A549 (cell line): ENCODE measurements at regions not wholly inside any gene's neighbourhood (a gene's known extent, or its start where the extent isn't known, plus 50 kb on each side); places are given as distances from the start of the nearest gene placed in this dataset.
A peak's percentile ranks its signal among the peaks of the same experiment; 100 is the strongest.

ENCODE experiments used
- ATAC-seq, 2 experiments: fragments of 200-7000 bp in 1 of 2; fragments of >200 bp in 1 of 2; cut with Nextera tagmentation in 1 of 2; cut with Tn5 transposase in 1 of 2; 3 replicates each; pipeline versions ENCODE4 v1.8.0 to v1.9.1; 2018 to 2020; ENCODE audit warnings: mild to moderate bottlenecking in 1 of 2, moderate library complexity in 1 of 2
- CTCF ChIA-PET: fragments of 300-600 bp; sonication (Branson Sonifier 250); formaldehyde crosslinking; extraction: SDS; loops from one replicate; lab custom pipeline; 2021; ENCODE audit warnings: antibody characterized with exemption, inconsistent platforms; lab: Yijun Ruan, JAX
- POLR2A ChIA-PET: fragments of 350-600 bp; formaldehyde crosslinking; extraction: SDS; loops from one replicate; lab custom pipeline; 2021; ENCODE audit warnings: antibody characterized with exemption, inconsistent platforms; lab: Yijun Ruan, JAX
- DNase-seq, 2 experiments: peaks; one replicate each; pipeline versions ENCODE4 v3.0.0 to v3.0.0-alpha.2; 2011 to 2016; ENCODE audit warnings: low read depth in 1 of 2, low spot score in 1 of 2
- FAIRE-seq: peaks from 2 replicates; lab custom pipeline; 2011; peaks lifted over from hg19 to GRCh38; lab: Jason Lieb, UNC
- H3K27ac ChIP-seq, 2 experiments: fragments of >200 bp; sonication (Bioruptor Twin); formaldehyde crosslinking; 3 replicates each; pipeline ENCODE4 v1.5.1; 2016 to 2017
- H3K4me1 ChIP-seq: fragments of >200 bp; sonication (Bioruptor Twin); formaldehyde crosslinking; 3 replicates; pipeline ENCODE4 v1.6.1; 2016
- H3K4me2 ChIP-seq: fragments of >200 bp; sonication (Bioruptor Twin); formaldehyde crosslinking; 3 replicates; pipeline ENCODE4 v1.6.1; 2016
- H3K4me3 ChIP-seq: fragments of >200 bp; sonication (Bioruptor Twin); formaldehyde crosslinking; 3 replicates; pipeline ENCODE4 v1.5.1; 2016
- H3K9me3 ChIP-seq: fragments of >200 bp; sonication (Bioruptor Twin); formaldehyde crosslinking; 3 replicates; pipeline ENCODE4 v1.6.1; 2016
- BHLHE40 ChIP-seq: IDR thresholded peaks from 2 replicates; pipeline ENCODE4 v1.6.1; 2012; ENCODE audit warnings: low read depth, low read length, inconsistent platforms
- CBX8 ChIP-seq: fragments of 200-600 bp; sonication (generic); IDR thresholded peaks from 2 replicates; pipeline ENCODE4 v1.6.1; 2016
- CEBPB ChIP-seq, 2 experiments: fragments of >200 bp in 1 of 2; sonication (Bioruptor Twin) in 1 of 2; formaldehyde crosslinking in 1 of 2; IDR thresholded peaks; 2 replicates each; pipeline ENCODE4 v1.6.1; 2012 to 2016
- E2F6 ChIP-seq: IDR thresholded peaks from 2 replicates; pipeline ENCODE4 v1.6.1; 2012; ENCODE audit warnings: low read depth, borderline replicate concordance
- ESRRA ChIP-seq: fragments of 150-350 bp; IDR thresholded peaks from 2 replicates; pipeline ENCODE4 v1.6.1; 2014; ENCODE audit warnings: mild to moderate bottlenecking, low read length, borderline replicate concordance
- FOSB ChIP-seq: fragments of 250-450 bp; sonication (Bioruptor Pico); IDR thresholded peaks from 2 replicates; pipeline ENCODE4 v1.5.0; 2020; ENCODE audit warnings: mild to moderate bottlenecking, moderate library complexity
- FOSL2 ChIP-seq, 2 experiments: fragments of 450-650 bp in 1 of 2; fragments of >200 bp in 1 of 2; sonication (Bioruptor Twin) in 1 of 2; formaldehyde crosslinking; IDR thresholded peaks; 2 replicates each; pipeline versions ENCODE4 v1.5.0 to v1.6.1; 2016 to 2020; ENCODE audit warnings: mild to moderate bottlenecking in 1 of 2, moderate library complexity in 1 of 2
- HDAC2 ChIP-seq: fragments of 200-600 bp; sonication (generic); IDR thresholded peaks from 2 replicates; pipeline ENCODE4 v1.6.1; 2016
- HOXA7 ChIP-seq: fragments of 250-450 bp; sonication (Bioruptor Pico); IDR thresholded peaks from 2 replicates; pipeline ENCODE4 v1.5.0; 2020; ENCODE audit warnings: mild to moderate bottlenecking, moderate library complexity
- HOXB13 ChIP-seq: fragments of 250-450 bp; sonication (Bioruptor Pico); IDR thresholded peaks from 2 replicates; pipeline ENCODE4 v1.5.0; 2020; ENCODE audit warnings: low read depth, mild to moderate bottlenecking, moderate library complexity
- JUN ChIP-seq, 2 experiments: fragments of >200 bp; sonication (Bioruptor Twin); formaldehyde crosslinking; IDR thresholded peaks; 2 replicates in 1 of 2; 3 replicates in 1 of 2; pipeline ENCODE4 v1.6.1; 2016 to 2017
- NR3C1 ChIP-seq: fragments of >200 bp; sonication (Bioruptor Twin); formaldehyde crosslinking; IDR thresholded peaks from 3 replicates; pipeline ENCODE4 v1.6.1; 2017
- POLR2A ChIP-seq: IDR thresholded peaks from 2 replicates; pipeline ENCODE4 v1.6.1; 2012; ENCODE audit warnings: mild to moderate bottlenecking, low read length
- RFX5 ChIP-seq: fragments of 450-650 bp; IDR thresholded peaks from 2 replicates; pipeline ENCODE4 v1.7.1; 2014; ENCODE audit warnings: antibody characterized with exemption, mild to moderate bottlenecking, moderate library complexity
- SMC3 ChIP-seq: fragments of >200 bp; sonication (Bioruptor Twin); formaldehyde crosslinking; IDR thresholded peaks from 3 replicates; pipeline ENCODE4 v1.6.1; 2018; ENCODE audit warnings: inconsistent platforms
- SREBF2 ChIP-seq: fragments of 450-650 bp; IDR thresholded peaks from 2 replicates; pipeline ENCODE4 v1.6.1; 2014; ENCODE audit warnings: mild to moderate bottlenecking, moderate library complexity
- TFCP2L1 ChIP-seq: fragments of 250-450 bp; sonication (Bioruptor Pico); IDR thresholded peaks from 2 replicates; pipeline ENCODE4 v1.5.0; 2021; ENCODE audit warnings: mild to moderate bottlenecking
- TP53 ChIP-seq: fragments of 250-450 bp; sonication (Bioruptor Pico); IDR thresholded peaks from 2 replicates; pipeline ENCODE4 v1.5.0; 2021; ENCODE audit warnings: mild to moderate bottlenecking, moderate library complexity
- ZFP36 ChIP-seq: fragments of 450-650 bp; IDR thresholded peaks from 2 replicates; pipeline ENCODE4 v1.6.1; 2014; ENCODE audit warnings: borderline replicate concordance; ENCODE audit not compliant: partially characterized antibody
- WGBS: methylation state at CpG from one replicate; pipeline ENCODE4 v1.1.6; 2017; ENCODE audit errors: missing lambda C conversion rate; 5-methylcytosine and 5-hydroxymethylcytosine counted together
- TF ChIP-seq, protein P1 (sequence below): fragments of 250-450 bp; sonication (Bioruptor Pico); IDR thresholded peaks from 2 replicates; pipeline ENCODE4 v1.5.0; 2020; ENCODE audit warnings: low read depth, mild to moderate bottlenecking, moderate library complexity
- TF ChIP-seq, protein P2 (sequence below): fragments of >200 bp; sonication (Bioruptor Twin); formaldehyde crosslinking; IDR thresholded peaks from 2 replicates; pipeline ENCODE4 v1.6.1; 2016
- TF ChIP-seq, protein P3 (sequence below): fragments of 150-350 bp; IDR thresholded peaks from 2 replicates; pipeline ENCODE4 v1.6.1; 2014; ENCODE audit warnings: low read depth, mild to moderate bottlenecking, low read length

GRCh38 chr3:30081904-30082303 is 524.5 kb upstream of the TGFBR2 start:
- POLR2A ChIA-PET, result no interaction called here
- TF ChIP-seq POLR2A, result no peak
- TF ChIP-seq BHLHE40, result 0 out of 2 replicates have a peak, but pooled peaks have one; percentile 21
- Histone ChIP-seq H3K9me3 (no peaks in the 10 kb centered on the region), H3K27ac (no peak overlapping the region), H3K4me2 (peak overlapping the region; percentile 48), H3K4me3 (no peak overlapping the region), H3K4me1 (peaks cover 16% of the 10 kb centered on the region)
- FAIRE-seq (no peak), DNase-seq (peak in 1 of 2 experiments; percentile 8), ATAC-seq (no peak)
- WGBS, result 19% methylated on average over 3 of the region's 3 CpGs
- CTCF ChIA-PET, result no interaction called here

GRCh38 chr3:30082652-30083051 is 523.7 kb upstream of the TGFBR2 start:
- POLR2A ChIA-PET, result no interaction called here
- 83% methylated on average over 7 of the region's 7 CpGs for WGBS
- ATAC-seq (no peak), FAIRE-seq (no peak), DNase-seq (no peak)
- Histone ChIP-seq H3K4me3 (no peak overlapping the region), H3K4me1 (peaks cover 16% of the 10 kb centered on the region), H3K4me2 (no peak overlapping the region; the same call in 2 of the 3 replicates), H3K27ac (no peak overlapping the region), H3K9me3 (no peaks in the 10 kb centered on the region)
- TF ChIP-seq NR3C1 (no peak), JUN (IDR thresholded peaks at IDR 0.05) (no peak), TFCP2L1 (CRISPR knock-in tag) (no peak), RFX5 (no peak), FOSL2 (IDR thresholded peaks at IDR 0.05) (no peak), FOSL2 (CRISPR knock-in tag; IDR thresholded peaks at IDR 0.05) (no peak)
- CTCF ChIA-PET, result interaction anchor here (0.8 to 1.0 kb wide), 2 partner anchors 9 to 24 kb away, joined by 3 read pairs; no protein-coding TSS in a partner anchor

DNA sequence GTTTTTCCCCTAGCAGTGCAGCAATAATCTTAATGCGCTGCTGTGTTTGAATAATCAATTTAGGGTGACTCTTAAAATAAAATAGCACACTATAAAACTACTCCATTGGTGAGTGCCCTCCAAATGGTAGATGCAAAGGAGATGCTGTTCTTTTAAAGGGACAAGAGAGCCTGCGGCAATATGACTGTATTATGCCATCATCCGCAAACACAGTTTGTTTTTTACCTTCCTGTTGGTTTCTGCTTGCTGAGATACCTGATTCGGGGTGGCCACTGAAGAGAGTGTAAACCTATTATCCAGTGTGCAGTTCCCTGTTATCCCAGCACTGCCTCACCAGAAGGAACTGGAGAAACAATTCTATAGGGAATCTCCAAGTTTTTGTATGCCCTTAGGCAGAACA is 523.1 kb upstream of the TGFBR2 start:
- Histone ChIP-seq H3K27ac (no peak overlapping the region), H3K4me1 (peaks cover 16% of the 10 kb centered on the region), H3K9me3 (no peaks in the 10 kb centered on the region), H3K4me2 (no peak overlapping the region), H3K4me3 (no peak overlapping the region)
- DNase-seq (no peak), FAIRE-seq (no peak), ATAC-seq (no peak)
- POLR2A ChIA-PET, result no interaction called here
- WGBS, result 77% methylated on average over 4 of the region's 4 CpGs
- CTCF ChIA-PET, result interaction anchor here (0.8 to 1.0 kb wide), 2 partner anchors 9 to 23 kb away, joined by 3 read pairs; no protein-coding TSS in a partner anchor
- TF ChIP-seq E2F6 (no peak), POLR2A (no peak), SMC3 (no peak), RFX5 (no peak), HDAC2 (no peak)

DNA sequence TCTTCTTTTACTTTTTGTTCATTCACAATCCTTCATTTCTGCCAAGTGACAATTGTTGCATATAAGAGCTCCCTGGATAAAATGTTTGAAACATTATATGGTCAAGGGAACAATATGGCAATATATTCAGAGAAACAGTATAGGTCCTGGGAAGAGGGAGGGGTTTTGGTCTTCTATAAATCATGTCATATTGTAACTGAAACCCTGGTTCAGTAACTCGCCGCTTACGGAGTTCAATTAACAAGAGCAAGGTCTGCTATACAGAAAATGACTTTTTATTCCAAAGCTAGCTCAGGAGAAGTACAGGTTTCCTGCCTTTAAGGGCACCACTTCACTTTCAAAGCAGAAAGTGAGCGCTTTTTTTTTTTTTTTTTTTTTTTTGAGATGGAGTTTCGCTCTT is 522.1 kb upstream of the TGFBR2 start:
- H3K9me3 ChIP-seq, result no peaks in the 10 kb centered on the region
- no peak for FAIRE-seq
- no peak for DNase-seq
- no peak overlapping the region for H3K4me3 ChIP-seq
- no peak overlapping the region for H3K27ac ChIP-seq
- TF ChIP-seq FOSB, result no peak
- TF ChIP-seq, protein P1, sequence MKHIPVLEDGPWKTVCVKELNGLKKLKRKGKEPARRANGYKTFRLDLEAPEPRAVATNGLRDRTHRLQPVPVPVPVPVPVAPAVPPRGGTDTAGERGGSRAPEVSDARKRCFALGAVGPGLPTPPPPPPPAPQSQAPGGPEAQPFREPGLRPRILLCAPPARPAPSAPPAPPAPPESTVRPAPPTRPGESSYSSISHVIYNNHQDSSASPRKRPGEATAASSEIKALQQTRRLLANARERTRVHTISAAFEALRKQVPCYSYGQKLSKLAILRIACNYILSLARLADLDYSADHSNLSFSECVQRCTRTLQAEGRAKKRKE (CRISPR knock-in tag), result no peak
- TF ChIP-seq ZFP36, result no peak
- TF ChIP-seq HOXA7 (CRISPR knock-in tag), result no peak
- peaks cover 16% of the 10 kb centered on the region for H3K4me1 ChIP-seq
- 89% methylated on average over 5 of the region's 5 CpGs for WGBS
- ChIA-PET CTCF (interaction anchor here (1.4 kb wide), 2 partner anchors 23 to 28 kb away, joined by 3 read pairs; no protein-coding TSS in a partner anchor), POLR2A (interaction anchor here (0.6 kb wide), 1 partner anchor 537 kb away, joined by 3 read pairs; no protein-coding TSS in a partner anchor)
- ATAC-seq, result no peak
- no peak overlapping the region for H3K4me2 ChIP-seq

GRCh38 chr3:30084971-30085403 is 521.4 kb upstream of the TGFBR2 start:
- no peak for TF ChIP-seq CEBPB (IDR thresholded peaks at IDR 0.05)
- TF ChIP-seq, protein P2, sequence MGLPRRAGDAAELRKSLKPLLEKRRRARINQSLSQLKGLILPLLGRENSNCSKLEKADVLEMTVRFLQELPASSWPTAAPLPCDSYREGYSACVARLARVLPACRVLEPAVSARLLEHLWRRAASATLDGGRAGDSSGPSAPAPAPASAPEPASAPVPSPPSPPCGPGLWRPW, result no peak
- no peak for TF ChIP-seq TP53
- TF ChIP-seq CBX8, result no peak
- TF ChIP-seq SREBF2, result no peak
- TF ChIP-seq NR3C1, result no peak
- no peak for TF ChIP-seq HOXB13
- TF ChIP-seq, protein P3, sequence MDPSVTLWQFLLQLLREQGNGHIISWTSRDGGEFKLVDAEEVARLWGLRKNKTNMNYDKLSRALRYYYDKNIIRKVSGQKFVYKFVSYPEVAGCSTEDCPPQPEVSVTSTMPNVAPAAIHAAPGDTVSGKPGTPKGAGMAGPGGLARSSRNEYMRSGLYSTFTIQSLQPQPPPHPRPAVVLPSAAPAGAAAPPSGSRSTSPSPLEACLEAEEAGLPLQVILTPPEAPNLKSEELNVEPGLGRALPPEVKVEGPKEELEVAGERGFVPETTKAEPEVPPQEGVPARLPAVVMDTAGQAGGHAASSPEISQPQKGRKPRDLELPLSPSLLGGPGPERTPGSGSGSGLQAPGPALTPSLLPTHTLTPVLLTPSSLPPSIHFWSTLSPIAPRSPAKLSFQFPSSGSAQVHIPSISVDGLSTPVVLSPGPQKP, result no peak
- no peak for TF ChIP-seq ESRRA
- no peaks in the 10 kb centered on the region for H3K9me3 ChIP-seq
- H3K4me2 ChIP-seq, result peak overlapping the region; percentile 25; the same call in 1 of the 3 replicates
- WGBS, result 87% methylated on average over 3 of the region's 3 CpGs
- no peak for DNase-seq
- peaks cover 16% of the 10 kb centered on the region for H3K4me1 ChIP-seq
- ATAC-seq, result peak in 1 of 2 experiments; percentile 65; a peak in 3 of 6 replicates
- no peak overlapping the region for H3K4me3 ChIP-seq
- POLR2A ChIA-PET, result interaction anchor here (0.6 kb wide), 1 partner anchor 537 kb away, joined by 3 read pairs; no protein-coding TSS in a partner anchor
- peak overlapping the region in 1 of 2 experiments; percentile 32; a peak in 1 of 6 replicates for H3K27ac ChIP-seq
- CTCF ChIA-PET, result interaction anchor here (0.9 to 1.4 kb wide), 3 partner anchors 24 to 72 kb away, joined by 3 read pairs; no protein-coding TSS in a partner anchor
- FAIRE-seq, result no peak
